Chondrocyte (in vitro differentiated cells): ENCODE measurements at regions not wholly inside any gene's neighbourhood (a gene's known extent, or its start where the extent isn't known, plus 50 kb on each side); places are given as distances from the start of the nearest gene placed in this dataset.

Experiments used
- DNase-seq: peaks from one replicate; pipeline ENCODE4 v3.0.0; 2021; ENCODE audit warnings: mixed read lengths, low spot score
- H3K27ac Mint-ChIP-seq: one replicate; pipeline ENCODE4 v1.8.0; 2021; ENCODE audit warnings: mild to moderate bottlenecking, moderate library complexity, mixed read lengths; ENCODE audit not compliant: unreplicated experiment
- H3K27me3 Mint-ChIP-seq: 2 replicates; pipeline ENCODE4 v1.8.0; 2021; ENCODE audit warnings: low read depth, mixed read lengths
- H3K36me3 Mint-ChIP-seq: 2 replicates; pipeline ENCODE4 v1.8.0; 2021; ENCODE audit warnings: low read depth, mixed read lengths
- H3K4me1 Mint-ChIP-seq: 2 replicates; pipeline ENCODE4 v1.8.0; 2021; ENCODE audit warnings: low read depth, mild to moderate bottlenecking, mixed read lengths
- H3K4me3 Mint-ChIP-seq: one replicate; pipeline ENCODE4 v1.8.0; 2021; ENCODE audit warnings: mild to moderate bottlenecking, moderate library complexity, mixed read lengths; ENCODE audit not compliant: unreplicated experiment
- H3K9me3 Mint-ChIP-seq: 2 replicates; pipeline ENCODE4 v1.8.0; 2021; ENCODE audit warnings: low read depth, mixed read lengths
- TF ChIP-seq, protein P1 (sequence below): fragments of 200-600 bp; sonication (generic); IDR thresholded peaks from 2 replicates; pipeline ENCODE4 v1.5.0; 2021; ENCODE audit warnings: antibody characterized with exemption, mild to moderate bottlenecking, moderate library complexity

- H3K4me3 Mint-ChIP-seq, result no peak overlapping the region
- peaks cover 2% of the 10 kb centered on the region for H3K36me3 Mint-ChIP-seq
- H3K27me3 Mint-ChIP-seq, result peaks cover 29% of the 10 kb centered on the region
- H3K4me1 Mint-ChIP-seq, result no peaks in the 10 kb centered on the region
- no peaks in the 10 kb centered on the region for H3K9me3 Mint-ChIP-seq
- TF ChIP-seq, protein P1, sequence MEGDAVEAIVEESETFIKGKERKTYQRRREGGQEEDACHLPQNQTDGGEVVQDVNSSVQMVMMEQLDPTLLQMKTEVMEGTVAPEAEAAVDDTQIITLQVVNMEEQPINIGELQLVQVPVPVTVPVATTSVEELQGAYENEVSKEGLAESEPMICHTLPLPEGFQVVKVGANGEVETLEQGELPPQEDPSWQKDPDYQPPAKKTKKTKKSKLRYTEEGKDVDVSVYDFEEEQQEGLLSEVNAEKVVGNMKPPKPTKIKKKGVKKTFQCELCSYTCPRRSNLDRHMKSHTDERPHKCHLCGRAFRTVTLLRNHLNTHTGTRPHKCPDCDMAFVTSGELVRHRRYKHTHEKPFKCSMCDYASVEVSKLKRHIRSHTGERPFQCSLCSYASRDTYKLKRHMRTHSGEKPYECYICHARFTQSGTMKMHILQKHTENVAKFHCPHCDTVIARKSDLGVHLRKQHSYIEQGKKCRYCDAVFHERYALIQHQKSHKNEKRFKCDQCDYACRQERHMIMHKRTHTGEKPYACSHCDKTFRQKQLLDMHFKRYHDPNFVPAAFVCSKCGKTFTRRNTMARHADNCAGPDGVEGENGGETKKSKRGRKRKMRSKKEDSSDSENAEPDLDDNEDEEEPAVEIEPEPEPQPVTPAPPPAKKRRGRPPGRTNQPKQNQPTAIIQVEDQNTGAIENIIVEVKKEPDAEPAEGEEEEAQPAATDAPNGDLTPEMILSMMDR, result no peak
- H3K27ac Mint-ChIP-seq, result no peak overlapping the region
- peak; percentile 55 for DNase-seq
These were observed 283.0 kb upstream of the RTL1 start for GRCh38 chr14:101186544-101186943.

DNA sequence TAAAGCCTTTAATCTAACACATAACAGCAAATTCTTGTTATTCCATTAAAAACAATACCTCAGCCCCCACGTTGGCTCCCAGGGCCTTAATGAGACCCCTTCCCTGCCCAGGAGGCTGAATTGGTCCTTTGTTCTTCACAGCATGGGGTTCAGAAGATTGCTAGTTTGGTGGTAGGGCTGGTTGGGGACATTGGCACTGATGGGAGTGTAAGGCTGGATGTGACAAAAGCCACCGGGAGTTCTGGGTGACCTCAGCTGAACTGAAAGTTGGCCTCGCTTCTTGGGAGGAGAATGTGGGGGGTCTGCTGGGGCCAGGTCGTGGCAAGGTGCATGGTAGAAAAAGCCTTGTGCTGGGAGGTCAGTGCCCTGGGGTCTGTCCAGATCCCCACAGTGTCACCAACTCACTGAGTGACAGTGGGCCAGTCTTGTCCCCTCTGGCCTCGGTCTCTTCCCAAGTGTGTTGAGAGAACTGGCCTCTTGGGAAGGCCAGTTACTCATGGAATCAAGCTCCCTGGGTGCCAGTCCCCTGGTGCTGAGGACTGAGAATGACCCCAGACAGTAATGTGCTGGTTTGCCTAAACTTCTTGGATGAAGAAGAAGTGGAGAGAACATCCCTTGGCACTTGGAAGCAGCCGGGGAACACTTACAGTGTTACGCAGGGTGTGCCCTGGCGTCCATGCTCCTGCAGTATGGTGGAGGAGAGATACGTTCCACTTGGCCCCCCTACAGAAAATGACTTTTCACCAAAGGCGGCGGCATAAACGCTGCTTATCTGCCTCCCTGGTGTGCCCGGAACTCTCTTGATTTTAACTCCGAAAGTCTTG is 283.7 kb upstream of the RTL1 start:
- Mint-ChIP-seq H3K27ac (no peak overlapping the region), H3K4me1 (no peaks in the 10 kb centered on the region), H3K4me3 (no peak overlapping the region), H3K36me3 (peaks cover 2% of the 10 kb centered on the region), H3K27me3 (peaks cover 29% of the 10 kb centered on the region), H3K9me3 (no peaks in the 10 kb centered on the region)
- DNase-seq, result no peak
- TF ChIP-seq, protein P1, result no peak

DNA sequence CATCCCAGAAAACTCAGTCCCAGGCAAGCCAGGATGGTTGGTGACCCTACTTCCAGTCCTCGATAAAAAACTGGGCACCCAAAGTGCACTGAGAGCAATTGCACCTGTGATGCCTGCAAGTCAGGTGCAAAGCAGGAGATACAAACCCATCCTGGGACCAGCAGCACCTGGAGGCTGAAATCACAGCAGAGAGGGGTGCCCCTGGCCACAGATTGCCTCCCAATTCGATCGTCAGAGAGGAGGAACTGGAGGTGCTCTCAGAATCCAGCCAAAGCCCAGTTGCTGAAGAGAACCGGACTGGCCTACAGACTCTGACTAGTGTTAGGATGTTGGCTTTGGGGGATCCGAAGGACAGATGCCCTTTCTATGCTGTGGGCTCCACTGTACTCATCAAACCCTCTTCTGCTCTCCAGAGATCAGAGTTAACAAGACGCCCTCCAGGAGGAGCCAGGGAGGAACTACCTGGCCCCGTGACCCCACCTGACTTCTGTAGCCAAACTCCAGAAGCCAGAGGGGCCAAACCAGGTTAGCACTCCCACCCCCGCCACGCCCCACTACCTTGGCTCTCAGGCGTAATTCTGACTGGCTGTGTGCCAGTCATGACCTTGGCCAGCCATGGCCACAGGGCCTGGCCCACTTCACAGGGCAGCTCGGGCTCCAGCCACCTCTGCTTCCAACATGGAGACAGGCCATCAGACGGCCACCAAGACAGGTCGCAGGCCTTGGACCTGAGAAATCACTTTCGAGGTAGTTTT is 284.5 kb upstream of the RTL1 start:
- no peak overlapping the region for H3K4me3 Mint-ChIP-seq
- H3K27ac Mint-ChIP-seq, result no peak overlapping the region
- H3K4me1 Mint-ChIP-seq, result no peaks in the 10 kb centered on the region
- H3K9me3 Mint-ChIP-seq, result no peaks in the 10 kb centered on the region
- TF ChIP-seq, protein P1, result no peak
- peaks cover 2% of the 10 kb centered on the region for H3K36me3 Mint-ChIP-seq
- peaks cover 33% of the 10 kb centered on the region for H3K27me3 Mint-ChIP-seq
- no peak for DNase-seq

DNA sequence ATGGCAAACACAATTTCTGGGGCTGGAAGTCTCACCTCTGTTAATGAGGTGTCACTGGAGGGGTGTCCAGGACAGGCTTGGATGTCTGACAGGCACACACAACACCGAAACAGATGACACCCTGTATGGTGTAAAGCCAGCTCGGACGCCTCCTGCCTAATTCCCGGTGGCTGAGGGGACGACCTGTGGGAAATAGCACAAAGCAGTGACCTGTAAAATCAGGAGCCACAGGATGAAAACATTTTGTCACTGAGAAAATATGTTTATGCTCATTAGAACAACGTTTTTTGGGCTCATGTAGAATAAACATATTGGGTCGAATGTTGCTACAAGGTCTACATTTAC is 285.0 kb upstream of the RTL1 start:
- no peak for DNase-seq
- peaks cover 2% of the 10 kb centered on the region for H3K36me3 Mint-ChIP-seq
- peaks cover 36% of the 10 kb centered on the region for H3K27me3 Mint-ChIP-seq
- H3K4me3 Mint-ChIP-seq, result no peak overlapping the region
- no peaks in the 10 kb centered on the region for H3K4me1 Mint-ChIP-seq
- no peaks in the 10 kb centered on the region for H3K9me3 Mint-ChIP-seq
- H3K27ac Mint-ChIP-seq, result no peak overlapping the region
- TF ChIP-seq, protein P1, result no peak

DNA sequence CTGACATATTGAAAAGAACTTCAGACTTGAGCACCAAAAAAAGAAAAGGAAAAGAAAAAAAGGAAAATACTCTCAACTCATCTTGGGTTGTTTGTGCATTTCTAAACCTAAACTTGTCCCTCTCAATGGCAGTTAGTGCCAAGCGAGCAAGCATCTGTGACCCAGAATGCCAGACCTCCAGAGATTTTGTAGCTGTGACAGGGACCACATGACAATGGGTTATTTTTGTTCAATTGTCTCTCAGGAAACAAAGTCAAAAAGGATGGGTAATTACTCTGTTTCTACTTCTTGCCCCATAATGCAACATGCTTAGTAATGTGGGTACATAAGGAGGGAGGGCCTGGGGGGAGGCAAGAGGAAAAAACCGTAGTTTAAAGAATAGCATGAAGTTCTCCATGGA is 285.7 kb upstream of the RTL1 start:
- no peaks in the 10 kb centered on the region for H3K4me1 Mint-ChIP-seq
- peaks cover 2% of the 10 kb centered on the region for H3K36me3 Mint-ChIP-seq
- H3K4me3 Mint-ChIP-seq, result no peak overlapping the region
- DNase-seq, result no peak
- TF ChIP-seq, protein P1, result no peak
- H3K27ac Mint-ChIP-seq, result no peak overlapping the region
- peaks cover 36% of the 10 kb centered on the region for H3K27me3 Mint-ChIP-seq
- H3K9me3 Mint-ChIP-seq, result no peaks in the 10 kb centered on the region
